ENCODE measurements at regions not wholly inside any gene's neighbourhood (a gene's known extent, or its start where the extent isn't known, plus 50 kb on each side); places are given as distances from the start of the nearest gene placed in this dataset.

DNA sequence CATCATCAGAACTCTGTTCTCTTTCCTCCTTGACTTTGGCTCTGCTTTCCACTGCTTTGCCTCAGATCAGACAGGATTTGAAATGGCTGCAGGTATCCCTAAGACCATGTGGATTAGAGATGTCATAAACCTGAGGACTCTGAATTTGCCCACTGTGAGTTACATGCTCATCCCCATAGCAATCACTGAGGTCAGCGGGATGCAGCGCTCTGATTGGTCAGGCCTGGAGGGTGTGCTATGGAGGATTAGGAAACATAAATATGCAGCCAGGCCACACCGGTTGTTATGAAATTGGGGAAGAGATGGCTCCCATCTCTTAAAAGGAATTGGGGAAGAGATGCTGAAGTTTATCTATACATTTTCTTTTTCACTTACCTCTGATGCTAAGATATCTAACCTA, 73.7 kb upstream of the DNAJC10 start:
- Mint-ChIP-seq H3K27ac (no peak overlapping the region), H3K36me3 (ENCODE audit: low read depth) (no peaks in the 10 kb centered on the region)
- peak; percentile 54 for DNase-seq (ENCODE audit: low spot score)

More for the DNA sequence above, 73.7 kb upstream of the DNAJC10 start:
- Mint-ChIP-seq H3K4me3 (no peak overlapping the region), H3K27me3 (ENCODE audit: insufficient read depth, low read depth, poor library complexity) (peaks cover 2% of the 10 kb centered on the region), H3K9me3 (no peaks in the 10 kb centered on the region), H3K4me1 (peaks cover 7% of the 10 kb centered on the region; the same call in 2 of the 3 replicates)
- no peaks in the 10 kb centered on the region for H3K79me2 ChIP-seq (replicated peaks; ENCODE audit: insufficient read depth)
- peak; percentile 92 for ATAC-seq
- no peaks in the 10 kb centered on the region for H3F3A ChIP-seq (replicated peaks; ENCODE audit: low read depth)
- H3K4me3 ChIP-seq, result no peak overlapping the region
- no peak overlapping the region for H3K27ac ChIP-seq (ENCODE audit: low read depth)
- no peak overlapping the region for H2AFZ ChIP-seq
- no peak overlapping the region for H3K4me2 ChIP-seq
- H3K36me3 ChIP-seq (ENCODE audit: insufficient read depth), result no peaks in the 10 kb centered on the region
- no peaks in the 10 kb centered on the region for H3K27me3 ChIP-seq (ENCODE audit: insufficient read depth)
- no peaks in the 10 kb centered on the region for H3K4me1 ChIP-seq (ENCODE audit: insufficient read depth)
- H3K9me2 ChIP-seq (ENCODE audit: insufficient read depth), result no peaks in the 10 kb centered on the region
- TF ChIP-seq STAT1 (IDR thresholded peaks at IDR 0.05; ENCODE audit: unreplicated experiment) (no peak), JUNB (IDR thresholded peaks at IDR 0.05; ENCODE audit: unreplicated experiment) (no peak), CREB1 (CRISPR knock-in tag; IDR thresholded peaks at IDR 0.05; ENCODE audit: low read depth) (peak; percentile 72)
- TF ChIP-seq, protein P1, sequence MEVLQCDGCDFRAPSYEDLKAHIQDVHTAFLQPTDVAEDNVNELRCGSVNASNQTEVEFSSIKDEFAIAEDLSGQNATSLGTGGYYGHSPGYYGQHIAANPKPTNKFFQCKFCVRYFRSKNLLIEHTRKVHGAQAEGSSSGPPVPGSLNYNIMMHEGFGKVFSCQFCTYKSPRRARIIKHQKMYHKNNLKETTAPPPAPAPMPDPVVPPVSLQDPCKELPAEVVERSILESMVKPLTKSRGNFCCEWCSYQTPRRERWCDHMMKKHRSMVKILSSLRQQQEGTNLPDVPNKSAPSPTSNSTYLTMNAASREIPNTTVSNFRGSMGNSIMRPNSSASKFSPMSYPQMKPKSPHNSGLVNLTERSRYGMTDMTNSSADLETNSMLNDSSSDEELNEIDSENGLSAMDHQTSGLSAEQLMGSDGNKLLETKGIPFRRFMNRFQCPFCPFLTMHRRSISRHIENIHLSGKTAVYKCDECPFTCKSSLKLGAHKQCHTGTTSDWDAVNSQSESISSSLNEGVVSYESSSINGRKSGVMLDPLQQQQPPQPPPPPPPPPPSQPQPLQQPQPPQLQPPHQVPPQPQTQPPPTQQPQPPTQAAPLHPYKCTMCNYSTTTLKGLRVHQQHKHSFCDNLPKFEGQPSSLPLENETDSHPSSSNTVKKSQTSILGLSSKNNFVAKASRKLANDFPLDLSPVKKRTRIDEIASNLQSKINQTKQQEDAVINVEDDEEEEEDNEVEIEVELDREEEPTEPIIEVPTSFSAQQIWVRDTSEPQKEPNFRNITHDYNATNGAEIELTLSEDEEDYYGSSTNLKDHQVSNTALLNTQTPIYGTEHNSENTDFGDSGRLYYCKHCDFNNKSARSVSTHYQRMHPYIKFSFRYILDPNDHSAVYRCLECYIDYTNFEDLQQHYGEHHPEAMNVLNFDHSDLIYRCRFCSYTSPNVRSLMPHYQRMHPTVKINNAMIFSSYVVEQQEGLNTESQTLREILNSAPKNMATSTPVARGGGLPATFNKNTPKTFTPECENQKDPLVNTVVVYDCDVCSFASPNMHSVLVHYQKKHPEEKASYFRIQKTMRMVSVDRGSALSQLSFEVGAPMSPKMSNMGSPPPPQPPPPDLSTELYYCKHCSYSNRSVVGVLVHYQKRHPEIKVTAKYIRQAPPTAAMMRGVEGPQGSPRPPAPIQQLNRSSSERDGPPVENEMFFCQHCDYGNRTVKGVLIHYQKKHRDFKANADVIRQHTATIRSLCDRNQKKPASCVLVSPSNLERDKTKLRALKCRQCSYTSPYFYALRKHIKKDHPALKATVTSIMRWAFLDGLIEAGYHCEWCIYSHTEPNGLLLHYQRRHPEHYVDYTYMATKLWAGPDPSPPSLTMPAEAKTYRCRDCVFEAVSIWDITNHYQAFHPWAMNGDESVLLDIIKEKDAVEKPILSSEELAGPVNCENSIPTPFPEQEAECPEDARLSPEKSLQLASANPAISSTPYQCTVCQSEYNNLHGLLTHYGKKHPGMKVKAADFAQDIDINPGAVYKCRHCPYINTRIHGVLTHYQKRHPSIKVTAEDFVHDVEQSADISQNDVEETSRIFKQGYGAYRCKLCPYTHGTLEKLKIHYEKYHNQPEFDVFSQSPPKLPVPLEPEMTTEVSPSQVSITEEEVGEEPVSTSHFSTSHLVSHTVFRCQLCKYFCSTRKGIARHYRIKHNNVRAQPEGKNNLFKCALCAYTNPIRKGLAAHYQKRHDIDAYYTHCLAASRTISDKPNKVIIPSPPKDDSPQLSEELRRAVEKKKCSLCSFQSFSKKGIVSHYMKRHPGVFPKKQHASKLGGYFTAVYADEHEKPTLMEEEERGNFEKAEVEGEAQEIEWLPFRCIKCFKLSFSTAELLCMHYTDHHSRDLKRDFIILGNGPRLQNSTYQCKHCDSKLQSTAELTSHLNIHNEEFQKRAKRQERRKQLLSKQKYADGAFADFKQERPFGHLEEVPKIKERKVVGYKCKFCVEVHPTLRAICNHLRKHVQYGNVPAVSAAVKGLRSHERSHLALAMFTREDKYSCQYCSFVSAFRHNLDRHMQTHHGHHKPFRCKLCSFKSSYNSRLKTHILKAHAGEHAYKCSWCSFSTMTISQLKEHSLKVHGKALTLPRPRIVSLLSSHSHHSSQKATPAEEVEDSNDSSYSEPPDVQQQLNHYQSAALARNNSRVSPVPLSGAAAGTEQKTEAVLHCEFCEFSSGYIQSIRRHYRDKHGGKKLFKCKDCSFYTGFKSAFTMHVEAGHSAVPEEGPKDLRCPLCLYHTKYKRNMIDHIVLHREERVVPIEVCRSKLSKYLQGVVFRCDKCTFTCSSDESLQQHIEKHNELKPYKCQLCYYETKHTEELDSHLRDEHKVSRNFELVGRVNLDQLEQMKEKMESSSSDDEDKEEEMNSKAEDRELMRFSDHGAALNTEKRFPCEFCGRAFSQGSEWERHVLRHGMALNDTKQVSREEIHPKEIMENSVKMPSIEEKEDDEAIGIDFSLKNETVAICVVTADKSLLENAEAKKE (CRISPR knock-in tag; IDR thresholded peaks at IDR 0.05), result no peak
- TF ChIP-seq, protein P2, sequence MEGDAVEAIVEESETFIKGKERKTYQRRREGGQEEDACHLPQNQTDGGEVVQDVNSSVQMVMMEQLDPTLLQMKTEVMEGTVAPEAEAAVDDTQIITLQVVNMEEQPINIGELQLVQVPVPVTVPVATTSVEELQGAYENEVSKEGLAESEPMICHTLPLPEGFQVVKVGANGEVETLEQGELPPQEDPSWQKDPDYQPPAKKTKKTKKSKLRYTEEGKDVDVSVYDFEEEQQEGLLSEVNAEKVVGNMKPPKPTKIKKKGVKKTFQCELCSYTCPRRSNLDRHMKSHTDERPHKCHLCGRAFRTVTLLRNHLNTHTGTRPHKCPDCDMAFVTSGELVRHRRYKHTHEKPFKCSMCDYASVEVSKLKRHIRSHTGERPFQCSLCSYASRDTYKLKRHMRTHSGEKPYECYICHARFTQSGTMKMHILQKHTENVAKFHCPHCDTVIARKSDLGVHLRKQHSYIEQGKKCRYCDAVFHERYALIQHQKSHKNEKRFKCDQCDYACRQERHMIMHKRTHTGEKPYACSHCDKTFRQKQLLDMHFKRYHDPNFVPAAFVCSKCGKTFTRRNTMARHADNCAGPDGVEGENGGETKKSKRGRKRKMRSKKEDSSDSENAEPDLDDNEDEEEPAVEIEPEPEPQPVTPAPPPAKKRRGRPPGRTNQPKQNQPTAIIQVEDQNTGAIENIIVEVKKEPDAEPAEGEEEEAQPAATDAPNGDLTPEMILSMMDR (conservative IDR thresholded peaks at IDR 0.05; ENCODE audit: low read depth in 2 of 2), result no peak
- H4K20me1 ChIP-seq (replicated peaks; ENCODE audit: insufficient read depth), result no peaks in the 10 kb centered on the region
